ENCODE measurements at regions not wholly inside any gene's neighbourhood (a gene's known extent, or its start where the extent isn't known, plus 50 kb on each side); places are given as distances from the start of the nearest gene placed in this dataset.

- Mint-ChIP-seq H3K4me1 (peaks cover 4% of the 10 kb centered on the region; the same call in 1 of the 2 replicates), H3K27ac (no peak overlapping the region), H3K9me3 (peaks cover 6% of the 10 kb centered on the region), H3K4me3 (no peak overlapping the region), H3K27me3 (ENCODE audit: low read depth) (no peaks in the 10 kb centered on the region), H3K36me3 (no peaks in the 10 kb centered on the region; the same call in 1 of the 2 replicates)
- CTCF ChIA-PET = no interaction called here
- ATAC-seq (no peak), DNase-seq (ENCODE audit: low spot score) (no peak)
- POLR2A ChIA-PET = no interaction called here
- no peak for TF ChIP-seq NFATC4 (CRISPR knock-in tag; IDR thresholded peaks at IDR 0.05)
- no peak for TF ChIP-seq CREB1 (CRISPR knock-in tag; IDR thresholded peaks at IDR 0.05)
Observed at GRCh38 chr5:156135531-156135930, 191.4 kb upstream of the SGCD start.

DNA sequence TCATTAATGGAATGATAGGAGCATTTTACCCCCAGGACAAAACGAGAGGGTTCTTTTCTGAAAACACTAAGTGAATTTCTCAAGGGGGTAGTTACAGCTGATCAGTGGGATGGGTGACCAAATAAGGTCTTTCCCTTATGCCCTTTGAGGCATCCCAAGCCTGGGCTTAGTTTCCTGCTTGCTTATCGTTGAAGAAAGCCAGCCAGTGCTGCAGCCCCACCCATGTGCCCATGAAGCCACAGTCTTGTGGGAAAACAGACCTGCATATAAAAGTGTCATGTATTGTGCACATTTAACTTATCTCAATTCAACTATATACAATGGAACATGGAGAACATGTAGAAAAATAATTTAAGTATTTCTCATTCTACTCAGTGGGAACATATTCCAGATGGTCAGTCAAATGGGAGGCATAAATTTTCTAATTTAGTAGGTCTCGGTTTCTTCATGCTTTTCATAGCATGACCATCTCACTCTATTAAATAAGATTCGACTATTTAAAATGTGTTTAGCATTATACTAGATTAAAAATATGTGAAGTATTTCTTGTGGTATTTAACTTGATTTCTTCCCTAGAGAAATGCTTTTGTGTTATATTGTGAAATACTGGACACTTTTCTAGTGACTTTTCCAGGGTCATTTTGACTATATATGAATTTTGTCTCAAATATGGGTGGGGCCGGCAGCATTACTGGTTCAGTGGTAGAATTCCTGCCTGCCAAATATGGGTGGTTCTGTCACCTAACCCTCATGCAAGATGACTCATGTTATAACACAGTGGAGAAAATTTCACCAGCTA is 189.7 kb upstream of the SGCD start:
- Mint-ChIP-seq H3K27me3 (ENCODE audit: low read depth) (no peaks in the 10 kb centered on the region), H3K36me3 (peaks cover 3% of the 10 kb centered on the region), H3K4me3 (no peak overlapping the region), H3K4me1 (peaks cover 4% of the 10 kb centered on the region; the same call in 1 of the 2 replicates), H3K9me3 (peaks cover 16% of the 10 kb centered on the region), H3K27ac (no peak overlapping the region)
- DNase-seq (ENCODE audit: low spot score) (no peak), ATAC-seq (no peak)
- ChIA-PET POLR2A (no interaction called here), CTCF (no interaction called here)
- TF ChIP-seq TP53 (CRISPR knock-in tag; IDR thresholded peaks at IDR 0.05) (no peak), MYBL2 (CRISPR knock-in tag; IDR thresholded peaks at IDR 0.05) (no peak)

- POLR2A ChIA-PET = no interaction called here
- DNase-seq (ENCODE audit: low spot score) (no peak), ATAC-seq (no peak)
- CTCF ChIA-PET = no interaction called here
- peaks cover 31% of the 10 kb centered on the region for H3K9me3 Mint-ChIP-seq
- H3K27ac Mint-ChIP-seq = no peak overlapping the region
- H3K4me1 Mint-ChIP-seq = peaks cover 4% of the 10 kb centered on the region; the same call in 1 of the 2 replicates
- TF ChIP-seq EMX1 (CRISPR knock-in tag; IDR thresholded peaks at IDR 0.05) (no peak), TEAD1 (CRISPR knock-in tag; IDR thresholded peaks at IDR 0.05) (no peak), ZMAT4 (CRISPR knock-in tag; IDR thresholded peaks at IDR 0.05) (no peak), NR2C2 (CRISPR knock-in tag; IDR thresholded peaks at IDR 0.05) (no peak), SP1 (CRISPR knock-in tag; conservative IDR thresholded peaks at IDR 0.05) (no peak), ZNF219 (CRISPR knock-in tag; IDR thresholded peaks at IDR 0.05; ENCODE audit: borderline replicate concordance) (no peak), ZNF232 (CRISPR knock-in tag; IDR thresholded peaks at IDR 0.05) (no peak)
- TF ChIP-seq, protein P1, sequence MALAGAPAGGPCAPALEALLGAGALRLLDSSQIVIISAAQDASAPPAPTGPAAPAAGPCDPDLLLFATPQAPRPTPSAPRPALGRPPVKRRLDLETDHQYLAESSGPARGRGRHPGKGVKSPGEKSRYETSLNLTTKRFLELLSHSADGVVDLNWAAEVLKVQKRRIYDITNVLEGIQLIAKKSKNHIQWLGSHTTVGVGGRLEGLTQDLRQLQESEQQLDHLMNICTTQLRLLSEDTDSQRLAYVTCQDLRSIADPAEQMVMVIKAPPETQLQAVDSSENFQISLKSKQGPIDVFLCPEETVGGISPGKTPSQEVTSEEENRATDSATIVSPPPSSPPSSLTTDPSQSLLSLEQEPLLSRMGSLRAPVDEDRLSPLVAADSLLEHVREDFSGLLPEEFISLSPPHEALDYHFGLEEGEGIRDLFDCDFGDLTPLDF (CRISPR knock-in tag; IDR thresholded peaks at IDR 0.05) = no peak
- TF ChIP-seq, protein P2, sequence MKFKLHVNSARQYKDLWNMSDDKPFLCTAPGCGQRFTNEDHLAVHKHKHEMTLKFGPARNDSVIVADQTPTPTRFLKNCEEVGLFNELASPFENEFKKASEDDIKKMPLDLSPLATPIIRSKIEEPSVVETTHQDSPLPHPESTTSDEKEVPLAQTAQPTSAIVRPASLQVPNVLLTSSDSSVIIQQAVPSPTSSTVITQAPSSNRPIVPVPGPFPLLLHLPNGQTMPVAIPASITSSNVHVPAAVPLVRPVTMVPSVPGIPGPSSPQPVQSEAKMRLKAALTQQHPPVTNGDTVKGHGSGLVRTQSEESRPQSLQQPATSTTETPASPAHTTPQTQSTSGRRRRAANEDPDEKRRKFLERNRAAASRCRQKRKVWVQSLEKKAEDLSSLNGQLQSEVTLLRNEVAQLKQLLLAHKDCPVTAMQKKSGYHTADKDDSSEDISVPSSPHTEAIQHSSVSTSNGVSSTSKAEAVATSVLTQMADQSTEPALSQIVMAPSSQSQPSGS (CRISPR knock-in tag; IDR thresholded peaks at IDR 0.05; ENCODE audit: borderline replicate concordance, low read depth) = no peak
- TF ChIP-seq, protein P3, sequence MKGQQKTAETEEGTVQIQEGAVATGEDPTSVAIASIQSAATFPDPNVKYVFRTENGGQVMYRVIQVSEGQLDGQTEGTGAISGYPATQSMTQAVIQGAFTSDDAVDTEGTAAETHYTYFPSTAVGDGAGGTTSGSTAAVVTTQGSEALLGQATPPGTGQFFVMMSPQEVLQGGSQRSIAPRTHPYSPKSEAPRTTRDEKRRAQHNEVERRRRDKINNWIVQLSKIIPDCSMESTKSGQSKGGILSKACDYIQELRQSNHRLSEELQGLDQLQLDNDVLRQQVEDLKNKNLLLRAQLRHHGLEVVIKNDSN (CRISPR knock-in tag; IDR thresholded peaks at IDR 0.05) = no peak
- H3K4me3 Mint-ChIP-seq = no peak overlapping the region
- no peaks in the 10 kb centered on the region for H3K27me3 Mint-ChIP-seq (ENCODE audit: low read depth)
- H3K36me3 Mint-ChIP-seq = peaks cover 15% of the 10 kb centered on the region
Observed at GRCh38 chr5:156142867-156143266, 184.1 kb upstream of the SGCD start.

DNA sequence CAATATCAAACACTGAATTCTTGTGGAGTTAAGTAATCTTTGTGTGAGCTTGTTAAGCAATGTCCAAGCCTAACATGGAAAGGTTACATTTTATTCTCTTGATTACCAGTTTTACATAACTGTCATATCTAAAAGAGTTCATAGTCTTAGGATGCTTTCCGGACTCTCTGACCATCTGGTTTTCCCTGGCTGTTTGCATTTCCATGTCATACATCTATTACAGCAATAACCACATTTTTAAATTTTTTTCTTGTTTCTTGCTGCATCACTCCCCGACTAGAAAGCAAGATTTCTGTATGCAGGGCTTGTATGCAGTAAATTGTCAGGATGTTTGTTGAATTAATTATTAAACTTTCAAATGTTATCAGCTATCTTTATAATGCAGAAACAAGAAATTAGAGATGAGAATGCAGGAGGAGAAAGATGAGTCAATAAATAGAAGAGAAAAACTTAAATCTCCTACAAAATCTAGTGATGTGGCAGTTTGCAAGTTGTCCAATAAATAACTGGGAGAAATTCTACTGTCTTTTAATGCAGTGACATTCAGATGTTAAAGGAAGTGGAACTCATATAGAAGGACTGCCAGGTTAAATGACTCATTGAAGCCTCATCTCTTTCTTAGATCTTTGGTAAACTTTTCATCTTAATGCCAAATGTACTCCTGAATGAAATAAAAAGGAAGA is 179.6 kb upstream of the SGCD start:
- Mint-ChIP-seq H3K4me3 (no peak overlapping the region), H3K27ac (no peak overlapping the region), H3K36me3 (peaks cover 11% of the 10 kb centered on the region), H3K4me1 (peaks cover 11% of the 10 kb centered on the region), H3K9me3 (peaks cover 17% of the 10 kb centered on the region), H3K27me3 (ENCODE audit: low read depth) (no peaks in the 10 kb centered on the region)
- POLR2A ChIA-PET = no interaction called here
- ATAC-seq (no peak), DNase-seq (ENCODE audit: low spot score) (no peak)
- CTCF ChIA-PET = no interaction called here
- TF ChIP-seq, protein P4, sequence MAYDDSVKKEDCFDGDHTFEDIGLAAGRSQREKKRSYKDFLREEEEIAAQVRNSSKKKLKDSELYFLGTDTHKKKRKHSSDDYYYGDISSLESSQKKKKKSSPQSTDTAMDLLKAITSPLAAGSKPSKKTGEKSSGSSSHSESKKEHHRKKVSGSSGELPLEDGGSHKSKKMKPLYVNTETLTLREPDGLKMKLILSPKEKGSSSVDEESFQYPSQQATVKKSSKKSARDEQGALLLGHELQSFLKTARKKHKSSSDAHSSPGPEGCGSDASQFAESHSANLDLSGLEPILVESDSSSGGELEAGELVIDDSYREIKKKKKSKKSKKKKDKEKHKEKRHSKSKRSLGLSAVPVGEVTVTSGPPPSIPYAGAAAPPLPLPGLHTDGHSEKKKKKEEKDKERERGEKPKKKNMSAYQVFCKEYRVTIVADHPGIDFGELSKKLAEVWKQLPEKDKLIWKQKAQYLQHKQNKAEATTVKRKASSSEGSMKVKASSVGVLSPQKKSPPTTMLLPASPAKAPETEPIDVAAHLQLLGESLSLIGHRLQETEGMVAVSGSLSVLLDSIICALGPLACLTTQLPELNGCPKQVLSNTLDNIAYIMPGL (CRISPR knock-in tag; IDR thresholded peaks at IDR 0.05) = no peak
- TF ChIP-seq ZNF416 (CRISPR knock-in tag; IDR thresholded peaks at IDR 0.05) = no peak
- no peak for TF ChIP-seq ZNF396 (CRISPR knock-in tag; IDR thresholded peaks at IDR 0.05; ENCODE audit: borderline replicate concordance)
- no peak for TF ChIP-seq NFATC4 (CRISPR knock-in tag; IDR thresholded peaks at IDR 0.05)
- no peak for TF ChIP-seq ZNF121 (CRISPR knock-in tag; IDR thresholded peaks at IDR 0.05)
- no peak for TF ChIP-seq SP1 (CRISPR knock-in tag; conservative IDR thresholded peaks at IDR 0.05)
